Superior temporal gyrus (tissue), 1 donor: ENCODE measurements at regions not wholly inside any gene's neighbourhood (a gene's known extent, or its start where the extent isn't known, plus 50 kb on each side); places are given as distances from the start of the nearest gene placed in this dataset.

ENCODE experiments used
- DNase-seq: peaks from one replicate; pipeline ENCODE4 v3.0.0-alpha.2; 2016; ENCODE audit errors: extremely low spot score

DNA sequence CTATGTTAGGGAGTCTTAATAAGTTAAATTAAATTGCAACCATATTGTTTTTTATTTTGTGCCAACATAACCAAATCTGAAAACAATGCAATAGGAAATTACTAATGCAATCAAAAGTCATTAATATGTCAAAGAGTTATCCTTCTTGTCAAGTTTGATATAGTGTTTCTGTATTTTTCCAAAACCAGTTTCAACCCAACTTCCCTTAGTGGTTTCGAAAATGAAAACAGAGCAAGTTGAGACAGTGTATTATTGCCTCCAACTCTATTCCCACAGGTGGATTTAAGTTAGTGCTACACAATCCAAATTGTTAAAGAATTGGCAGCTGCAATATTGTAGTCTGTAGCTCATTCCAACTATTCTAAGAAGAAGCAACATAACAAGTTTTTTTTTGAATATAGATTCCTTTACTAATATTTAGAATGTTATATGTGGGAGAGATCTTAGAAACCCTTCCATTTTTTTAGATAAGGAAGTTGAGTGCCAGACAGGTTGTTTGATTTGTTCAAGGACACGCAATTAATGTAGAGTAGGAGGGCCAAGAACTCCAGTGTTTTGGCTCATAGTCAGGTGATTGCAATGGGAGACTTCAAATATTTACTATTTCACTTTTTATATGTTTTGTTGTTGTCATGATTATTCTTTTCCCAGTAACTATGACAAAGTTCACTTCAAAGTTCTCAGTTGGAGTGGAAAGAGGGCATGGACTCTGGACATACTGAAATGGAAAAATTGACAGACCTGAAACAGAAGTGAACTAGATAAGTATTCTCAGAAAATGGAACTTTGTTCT, 282.4 kb upstream of the HSF2 start:
- DNase-seq: no peak

DNA sequence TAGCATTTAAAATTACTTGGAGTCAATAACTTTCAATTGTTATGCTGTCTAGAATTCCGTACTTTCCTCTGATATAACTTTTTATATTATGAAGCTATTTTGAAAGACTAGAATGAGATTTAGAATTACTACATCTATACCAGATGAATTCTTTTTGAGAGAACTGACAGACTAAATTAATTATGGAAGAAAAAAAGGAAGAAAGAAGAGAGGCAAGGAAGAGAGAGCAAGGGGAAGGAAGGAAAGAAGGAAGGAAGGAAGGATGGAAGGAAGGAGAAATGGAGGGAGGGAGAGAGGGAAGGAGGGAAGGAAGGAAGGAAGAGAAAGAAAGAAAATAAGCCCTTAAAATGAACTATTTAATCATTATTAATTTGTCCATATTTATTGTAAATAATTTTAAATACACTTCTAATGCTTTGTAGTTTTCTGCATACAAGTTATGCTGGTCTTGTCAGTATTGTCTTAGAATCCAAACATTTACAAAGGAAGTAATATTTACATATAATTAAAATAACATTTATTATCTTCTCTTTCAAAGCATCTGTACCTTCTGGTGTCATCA, 280.4 kb upstream of the HSF2 start:
- DNase-seq: no peak

DNA sequence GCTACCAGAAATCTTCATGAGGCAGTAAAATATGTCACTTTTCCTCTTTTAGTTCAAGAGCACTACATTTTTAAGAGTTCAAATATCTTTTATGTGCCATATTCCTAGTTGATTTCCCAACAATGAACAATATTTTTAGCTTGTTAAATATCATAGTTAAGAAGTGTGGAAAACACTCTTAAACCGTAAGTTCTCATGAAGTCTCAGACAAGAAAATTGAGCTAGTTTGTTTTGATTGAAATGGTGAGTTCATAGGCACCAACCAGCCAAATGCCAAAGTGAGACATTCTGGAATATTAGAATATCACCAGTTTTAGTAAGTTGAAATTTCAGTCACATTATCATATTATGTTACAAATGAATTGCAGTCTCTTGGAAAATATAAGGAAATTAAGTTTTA, 277.2 kb upstream of the HSF2 start:
- no peak for DNase-seq

DNA sequence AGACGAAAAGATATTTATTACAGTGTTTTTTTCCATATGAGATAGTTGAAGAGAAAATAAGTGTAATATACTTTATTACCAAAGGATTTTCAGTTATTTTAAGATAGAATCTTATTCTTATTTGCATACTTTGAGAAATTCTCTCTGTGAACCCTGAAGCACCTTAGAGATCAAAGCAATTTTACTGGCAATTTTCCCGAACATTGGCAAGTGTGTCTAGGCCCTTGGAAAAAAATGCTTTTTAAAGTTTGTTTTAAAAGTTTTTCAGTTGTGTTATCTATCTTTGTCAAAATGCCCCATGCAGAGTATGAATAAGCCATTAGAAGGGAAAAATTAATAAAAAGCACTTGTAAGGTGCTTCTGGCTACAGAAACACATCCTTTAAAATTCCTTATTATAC, 276.8 kb upstream of the HSF2 start:
- DNase-seq: no peak

DNA sequence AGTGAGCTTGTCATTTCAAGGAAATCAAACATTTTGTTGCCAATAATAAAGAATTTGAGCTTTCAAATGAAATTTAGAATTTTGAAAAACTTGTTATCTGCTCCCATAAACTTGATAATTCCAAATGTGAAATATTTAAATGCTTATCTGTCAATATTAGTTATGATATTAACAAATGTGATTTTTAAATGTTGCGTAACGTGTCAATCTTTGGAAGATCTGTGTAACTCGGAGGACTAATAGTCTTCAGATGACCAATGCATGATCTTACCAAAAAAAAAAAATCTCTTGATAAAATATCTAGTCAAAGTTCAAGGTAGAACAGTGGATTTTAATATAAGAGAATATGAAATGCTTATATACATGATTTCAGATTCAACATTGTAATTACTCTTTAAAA, 274.5 kb upstream of the HSF2 start:
- DNase-seq: no peak

DNA sequence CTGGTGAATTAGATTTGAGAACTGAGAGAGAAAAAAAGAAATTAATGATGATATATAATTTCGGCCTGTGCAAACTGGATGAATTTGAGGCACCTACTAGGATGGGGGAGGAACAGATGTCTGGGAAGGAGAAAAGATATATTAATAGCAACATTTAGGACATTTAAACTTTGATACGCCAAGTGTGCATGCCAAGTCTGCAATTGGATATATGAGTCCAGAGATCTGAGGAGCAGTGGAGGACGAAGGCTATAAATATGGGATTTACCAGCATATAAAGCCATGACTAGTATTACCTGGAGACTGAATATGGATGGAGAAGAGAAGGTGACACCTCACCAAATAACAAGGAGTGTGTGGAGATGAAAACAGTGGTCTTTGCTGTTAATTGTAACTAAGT, 272.6 kb upstream of the HSF2 start:
- no peak for DNase-seq

DNA sequence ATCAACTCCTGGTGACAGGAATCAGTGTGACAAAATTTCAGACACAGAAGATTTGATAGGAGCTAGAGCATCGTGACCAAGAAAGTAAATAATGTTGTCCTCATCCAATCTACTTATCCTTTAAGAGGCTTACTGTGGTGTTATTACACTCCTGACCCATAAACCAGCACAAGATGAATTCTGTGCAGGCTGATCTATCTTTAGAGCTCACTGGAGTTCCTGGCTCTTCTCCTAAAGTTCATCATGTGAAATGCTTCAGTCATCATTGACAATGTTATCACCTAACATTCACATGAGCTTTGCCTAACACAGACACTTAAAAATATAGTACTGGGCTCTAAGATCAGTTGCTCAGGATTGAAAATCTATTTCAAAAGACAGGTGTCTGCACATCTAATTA, 271.0 kb upstream of the HSF2 start:
- DNase-seq: no peak

DNA sequence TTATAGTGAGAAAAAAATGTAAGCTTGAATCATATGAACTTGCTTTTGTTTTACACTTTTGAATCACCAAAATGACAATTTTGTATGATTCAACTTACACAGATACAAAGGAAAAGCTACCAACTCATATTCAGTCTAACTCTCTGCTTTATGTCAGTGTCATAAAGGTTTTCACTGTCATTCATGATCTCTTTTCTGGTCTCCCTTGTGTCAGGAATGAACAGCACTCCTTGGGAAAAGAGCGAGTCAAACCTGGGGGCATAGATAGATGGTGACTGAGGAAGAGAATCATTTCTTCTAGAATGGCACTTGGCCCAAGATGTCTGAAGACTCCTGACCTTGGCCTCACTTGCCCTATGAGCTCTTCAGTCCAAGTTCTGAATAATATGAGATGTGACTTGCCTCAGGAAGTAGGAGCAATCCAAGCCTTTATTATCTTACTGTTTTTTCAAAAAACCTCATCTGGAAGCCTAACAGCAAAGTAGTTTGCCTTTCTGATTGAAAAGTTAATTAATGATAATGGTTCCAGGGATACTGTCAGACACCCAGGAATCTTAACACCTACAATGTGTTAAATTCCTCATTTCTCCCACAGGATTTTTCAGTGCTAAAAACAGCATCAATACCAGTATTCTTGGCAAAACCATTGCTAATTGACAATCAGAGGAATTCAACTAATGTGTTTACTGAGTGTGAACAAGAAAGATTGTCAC, 270.0 kb upstream of the HSF2 start:
- DNase-seq: no peak

DNA sequence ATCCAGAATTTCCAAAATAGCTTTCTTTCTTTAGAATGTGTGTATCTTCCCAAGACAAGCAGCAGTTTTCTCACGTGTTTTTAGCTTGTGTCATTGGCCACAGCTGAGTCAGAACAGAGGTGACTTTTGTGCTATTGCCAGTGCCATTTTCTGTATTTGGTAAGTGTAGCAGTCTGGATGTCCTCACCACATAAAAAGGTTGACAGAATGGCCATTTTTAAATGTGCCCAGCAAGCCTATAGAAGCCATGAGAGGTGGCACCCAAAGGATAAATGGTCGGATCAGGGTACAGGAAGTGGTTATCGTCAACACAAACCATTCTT, 269.5 kb upstream of the HSF2 start:
- no peak for DNase-seq

DNA sequence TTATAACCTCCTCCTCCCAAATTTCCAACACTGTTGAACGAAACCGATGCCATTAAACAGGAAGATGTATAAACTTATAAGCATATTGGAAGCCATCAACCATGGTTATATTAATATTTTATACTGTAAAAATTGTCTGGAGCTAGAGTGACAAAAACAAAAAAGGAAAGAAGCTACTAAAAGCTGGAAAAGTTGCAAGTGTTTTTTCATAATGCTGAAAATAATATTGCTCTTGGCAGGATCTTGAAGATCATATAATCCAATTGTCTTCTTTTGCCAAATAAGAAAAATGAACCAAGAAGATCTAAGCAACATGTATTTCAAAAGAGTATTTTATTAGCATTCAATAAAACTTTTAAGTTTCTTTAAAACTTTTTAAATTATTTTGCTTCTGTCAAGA, 268.9 kb upstream of the HSF2 start:
- no peak for DNase-seq

DNA sequence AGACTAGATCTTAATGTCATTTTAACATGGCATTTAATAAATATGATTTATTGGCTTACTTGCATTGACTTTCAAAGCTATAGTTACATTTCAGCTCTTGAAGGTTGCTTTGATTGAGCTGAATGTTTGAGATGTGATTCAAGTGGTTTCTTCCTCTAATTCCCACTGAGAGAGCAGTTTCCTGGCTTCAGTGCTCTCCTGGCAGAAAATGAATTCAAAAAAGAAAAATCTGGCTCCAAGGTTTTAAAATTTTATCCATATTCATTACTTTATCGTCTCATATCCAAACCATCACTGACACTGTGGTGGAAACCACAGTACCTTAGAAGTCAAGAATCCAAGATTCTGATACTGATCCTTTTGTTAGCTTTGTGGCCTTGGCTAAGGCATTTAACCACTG, 263.1 kb upstream of the HSF2 start:
- no peak for DNase-seq

DNA sequence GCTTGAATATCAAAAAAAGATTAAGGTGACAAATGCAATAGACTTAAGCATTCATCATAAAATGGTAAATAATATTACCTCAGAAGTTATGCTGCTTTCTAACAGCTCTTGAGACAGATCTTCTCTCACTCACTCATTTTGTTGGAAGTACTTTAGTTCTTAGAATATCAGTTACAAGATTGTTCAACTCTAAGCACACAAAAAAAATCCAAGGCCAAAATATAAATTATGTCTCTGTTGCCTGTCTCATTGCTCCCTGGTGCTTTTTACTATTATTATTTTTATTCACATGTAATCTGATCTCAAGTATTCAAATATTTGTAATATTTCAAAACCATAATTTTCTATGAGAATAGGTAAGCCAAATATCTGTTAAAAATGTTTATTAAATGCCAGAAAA, 259.4 kb upstream of the HSF2 start:
- DNase-seq: no peak

DNA sequence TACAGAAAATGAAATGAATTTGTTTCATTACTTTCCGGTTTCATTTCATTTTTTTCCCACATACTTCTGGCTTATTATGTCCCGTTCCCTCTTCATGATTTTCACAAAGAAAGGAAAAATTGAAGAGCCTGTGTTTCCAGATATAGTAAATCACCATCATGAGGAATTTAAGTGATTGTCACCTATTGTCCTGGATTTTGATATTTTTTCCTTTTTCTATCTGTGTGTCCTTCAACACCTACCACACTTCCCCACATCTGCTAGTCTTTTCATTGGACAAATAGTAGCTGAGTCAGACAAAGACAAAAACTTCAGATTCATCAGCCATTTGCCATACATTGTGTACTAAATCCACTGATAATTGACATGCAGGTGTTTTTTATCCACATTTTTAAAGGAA, 258.2 kb upstream of the HSF2 start:
- DNase-seq: no peak

DNA sequence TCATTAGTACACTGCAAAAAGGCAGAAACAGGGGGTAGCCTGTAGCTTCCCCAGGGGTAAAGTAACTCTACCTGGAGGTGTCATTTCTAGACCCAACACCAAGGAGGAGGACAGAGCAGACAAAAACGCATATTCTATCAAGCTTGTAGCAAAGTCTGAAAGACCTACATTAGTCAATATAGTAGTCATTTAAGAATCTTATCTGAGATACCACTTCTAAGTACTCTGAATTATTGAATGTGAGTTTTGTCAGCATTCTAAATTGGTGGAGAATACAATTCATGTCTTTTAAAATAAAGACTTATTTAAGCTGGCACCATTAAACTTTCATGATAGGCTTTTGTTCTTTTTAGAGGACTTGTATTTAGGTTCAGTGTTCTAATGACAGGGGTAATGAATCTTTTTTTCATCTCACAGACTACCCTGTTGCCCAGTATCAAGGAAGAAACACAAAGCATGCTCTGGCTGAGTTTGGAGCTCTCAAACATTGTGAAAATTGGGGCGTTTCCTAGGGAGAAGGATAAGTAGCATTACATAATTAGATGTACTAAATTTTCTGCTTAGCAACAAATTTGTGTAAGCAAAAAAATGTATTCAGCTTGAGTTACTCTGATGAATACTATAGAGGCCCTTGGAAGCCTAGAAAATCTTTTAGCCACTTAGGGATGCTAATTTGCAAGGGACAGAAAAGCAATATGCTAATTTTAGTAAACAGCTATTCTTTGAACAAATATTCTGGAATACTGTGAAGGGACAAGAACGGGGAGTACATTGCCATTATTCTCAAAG, 255.4 kb upstream of the HSF2 start:
- DNase-seq: peak; percentile 31

DNA sequence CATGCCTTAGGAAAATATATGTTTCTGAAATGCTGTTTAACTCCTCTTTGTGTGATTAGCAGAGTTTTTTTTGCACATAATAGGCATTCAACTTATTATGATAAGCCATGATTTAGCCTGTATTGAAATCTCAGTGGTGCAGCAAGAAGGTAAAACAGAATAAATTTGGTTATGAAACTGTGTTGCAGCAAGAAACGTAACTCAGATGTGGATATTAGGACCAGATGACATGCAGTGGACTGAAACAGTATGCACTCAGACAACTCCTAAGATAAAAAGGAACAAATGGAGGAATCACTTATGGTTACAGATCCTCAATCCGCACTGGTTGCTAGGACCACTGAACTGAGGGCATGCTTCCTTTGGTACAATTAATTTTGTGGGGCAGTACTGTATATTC, 254.2 kb upstream of the HSF2 start:
- DNase-seq: no peak

DNA sequence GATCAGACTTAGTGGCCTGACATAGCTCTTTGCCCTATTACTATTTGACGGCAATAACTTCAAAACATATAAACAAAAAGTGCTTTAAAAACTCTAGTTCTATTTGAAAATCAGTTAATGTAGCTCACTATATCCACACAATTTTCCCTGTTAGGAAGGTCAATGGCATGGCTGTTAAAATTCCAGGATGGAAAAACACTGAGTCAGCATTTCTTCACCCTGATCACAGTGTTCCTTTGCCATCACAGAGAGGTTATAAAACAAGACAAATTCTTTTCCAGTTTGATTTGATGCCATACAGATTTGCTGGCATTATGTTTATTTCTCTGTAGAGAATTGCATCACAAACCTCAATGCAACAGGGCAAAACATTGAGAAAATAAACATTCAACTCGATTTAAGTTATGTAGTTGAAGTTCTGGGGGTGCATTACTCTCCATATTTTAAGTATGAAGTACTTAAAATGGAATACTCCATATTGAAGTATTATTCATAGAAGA, 253.7 kb upstream of the HSF2 start:
- no peak for DNase-seq

DNA sequence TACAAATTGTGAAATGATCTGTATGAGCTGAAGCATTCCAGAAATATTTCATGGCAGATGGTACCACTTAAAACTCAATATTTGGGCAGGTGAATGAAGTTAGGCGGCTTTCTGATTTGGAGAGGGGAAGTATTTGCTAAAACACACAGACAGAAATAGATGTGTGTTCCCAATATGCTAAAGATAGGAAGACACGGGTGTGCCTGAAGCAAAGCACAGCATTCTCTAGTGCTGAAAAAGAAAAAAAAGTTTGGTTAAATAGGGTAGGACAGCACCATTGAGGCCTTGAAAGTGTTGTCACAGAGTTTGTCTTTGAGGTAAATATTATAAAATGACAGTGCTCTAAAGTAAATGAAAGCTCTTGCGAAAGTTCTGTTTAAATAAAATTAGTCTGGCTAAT, 252.2 kb upstream of the HSF2 start:
- DNase-seq: no peak

DNA sequence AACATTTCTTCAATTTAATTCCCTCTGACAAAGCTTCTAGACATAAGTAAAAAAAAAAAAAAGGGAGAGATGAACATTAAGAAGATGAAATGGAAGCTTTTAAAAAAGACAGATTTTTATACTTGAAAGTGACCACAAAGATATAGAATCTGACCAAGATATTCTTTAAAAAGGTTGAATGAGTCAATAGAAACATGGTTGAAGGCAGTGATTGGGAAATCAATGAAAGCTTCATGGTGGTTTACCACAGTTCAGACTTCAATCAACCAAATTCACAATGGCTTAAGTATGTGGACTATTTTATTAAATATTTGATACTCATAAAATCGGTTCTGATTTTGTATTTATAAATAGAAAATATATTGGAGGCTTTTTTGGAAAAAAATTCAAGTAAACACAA, 248.4 kb upstream of the HSF2 start:
- DNase-seq: no peak

DNA sequence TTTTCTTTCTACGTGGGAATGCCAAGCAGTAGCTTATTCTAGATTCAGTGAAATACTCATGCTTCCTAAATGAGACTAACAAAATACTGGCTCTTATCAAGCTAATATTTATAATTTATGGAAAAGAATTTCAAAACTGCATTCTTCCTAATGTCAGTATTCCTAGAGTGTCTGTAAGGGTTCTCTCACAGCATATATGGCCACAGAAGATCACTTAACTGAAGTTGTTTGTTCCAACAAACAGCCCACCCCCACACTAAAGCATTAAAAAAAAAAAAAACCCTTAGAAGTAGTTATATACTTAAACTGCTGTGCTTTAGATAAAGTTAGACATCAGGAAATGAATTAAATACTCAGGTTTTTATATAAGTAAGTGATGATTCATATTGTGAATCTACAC, 247.7 kb upstream of the HSF2 start:
- no peak for DNase-seq

DNA sequence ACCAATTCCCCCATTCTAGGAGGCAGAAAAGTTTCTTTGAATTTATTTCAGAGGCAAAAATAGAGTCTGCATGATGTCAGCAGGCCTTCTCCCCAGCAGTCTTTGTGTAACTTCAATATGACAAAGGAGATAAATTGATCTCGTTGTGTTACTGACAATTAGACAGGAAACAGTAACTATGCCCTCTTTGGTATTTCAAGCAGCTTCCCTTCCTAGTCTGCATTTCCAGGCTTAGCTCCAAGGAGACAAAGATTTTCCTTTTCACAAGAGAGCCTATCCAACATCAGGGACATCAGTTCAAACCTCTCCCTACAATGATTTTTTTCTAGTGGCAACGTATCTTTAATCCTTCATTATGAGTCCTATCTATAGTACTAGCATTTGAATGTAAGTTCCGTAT, 245.9 kb upstream of the HSF2 start:
- no peak for DNase-seq

DNA sequence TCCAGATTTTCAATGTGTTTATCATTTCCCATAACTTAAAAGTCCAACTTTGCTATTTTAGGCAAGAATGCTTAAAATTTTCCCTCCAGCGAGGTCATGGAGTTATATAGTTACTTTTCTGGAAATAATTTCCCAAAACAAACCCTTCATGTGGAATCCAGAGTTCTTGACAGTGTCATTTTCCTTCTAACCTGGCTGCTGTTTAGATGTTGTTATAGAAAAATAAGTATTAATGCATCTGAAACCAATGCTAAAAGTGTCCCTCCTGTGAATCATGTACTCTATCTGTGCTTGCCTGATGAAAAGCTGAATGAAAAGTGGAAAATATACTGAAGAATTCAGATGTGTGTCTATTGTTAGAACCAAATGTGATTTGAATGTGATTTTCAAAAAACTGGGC, 245.3 kb upstream of the HSF2 start:
- no peak for DNase-seq

DNA sequence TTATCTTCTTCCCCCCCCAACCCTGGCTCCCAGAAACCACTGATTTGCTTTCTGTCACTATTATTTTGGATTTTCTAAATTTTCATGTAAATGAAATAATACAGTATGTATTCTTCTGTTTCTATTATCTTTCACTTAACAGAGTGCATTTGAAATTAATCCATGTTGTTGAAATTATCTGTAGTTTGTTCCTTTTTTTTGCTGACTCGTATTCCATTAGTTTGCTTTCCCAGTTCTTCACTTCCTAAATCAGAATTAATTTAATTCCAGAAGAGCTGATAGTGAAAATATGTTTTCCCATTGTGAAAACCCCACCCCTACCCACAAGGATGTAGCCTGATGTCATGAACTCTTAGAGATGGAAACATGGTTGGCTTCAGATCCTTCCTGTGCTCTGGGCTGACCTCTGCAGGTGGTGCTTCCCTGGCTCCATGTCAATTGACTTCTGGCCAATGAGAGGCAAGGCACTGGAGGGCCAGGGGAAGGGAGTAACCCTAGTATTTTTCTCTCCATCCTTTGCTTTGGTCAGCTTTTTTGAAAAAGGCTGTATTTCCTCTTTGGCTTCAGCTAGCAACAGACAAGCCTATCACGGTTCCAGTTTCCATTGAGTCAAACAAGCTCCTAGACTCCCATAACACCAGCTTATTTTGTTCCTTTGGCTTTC, 244.4 kb upstream of the HSF2 start:
- no peak for DNase-seq
